WTC11 (cell line): ENCODE measurements at regions not wholly inside any gene's neighbourhood (a gene's known extent, or its start where the extent isn't known, plus 50 kb on each side); places are given as distances from the start of the nearest gene placed in this dataset.

ENCODE experiments used
- ATAC-seq: fragments of 200-7000 bp; cut with Tn5 transposase; 2 replicates; pipeline ENCODE4 v1.10.0; 2021; ENCODE audit warnings: mild to moderate bottlenecking, moderate library complexity
- CTCF ChIA-PET: fragments of 300-600 bp; sonication (Branson Sonifier 250); formaldehyde crosslinking; loops from one replicate; lab custom pipeline; 2021; ENCODE audit warnings: antibody characterized with exemption; lab: Charles Lee
- POLR2A ChIA-PET: fragments of 350-600 bp; sonication (Branson Sonifier 250); formaldehyde crosslinking; loops from one replicate; lab custom pipeline; 2021; ENCODE audit warnings: antibody characterized with exemption; lab: Charles Lee
- DNase-seq: peaks from one replicate; pipeline ENCODE4 v3.0.0; 2021; ENCODE audit warnings: low spot score
- H3K27ac Mint-ChIP-seq: 2 replicates; pipeline ENCODE4 v1.8.0; 2021; ENCODE audit warnings: mixed read lengths
- H3K27me3 Mint-ChIP-seq: 2 replicates; pipeline ENCODE4 v1.8.0; 2021; ENCODE audit warnings: low read depth, mild to moderate bottlenecking, moderate library complexity, mixed read lengths
- H3K36me3 Mint-ChIP-seq: 2 replicates; pipeline ENCODE4 v1.8.0; 2021; ENCODE audit warnings: mixed read lengths
- H3K4me1 Mint-ChIP-seq: 2 replicates; pipeline ENCODE4 v1.8.0; 2022; ENCODE audit warnings: mixed read lengths
- H3K4me3 Mint-ChIP-seq: 2 replicates; pipeline ENCODE4 v1.8.0; 2021; ENCODE audit warnings: mild to moderate bottlenecking, moderate library complexity, mixed read lengths
- H3K9me3 Mint-ChIP-seq: 2 replicates; pipeline ENCODE4 v1.8.0; 2021; ENCODE audit warnings: mixed read lengths
- AR ChIP-seq: fragments of 250-450 bp; sonication (Bioruptor Pico); IDR thresholded peaks from 2 replicates; pipeline ENCODE4 v1.9.0; 2021; ENCODE audit warnings: mild to moderate bottlenecking
- ARID4B ChIP-seq: sonication (generic); formaldehyde crosslinking; IDR thresholded peaks from 2 replicates; pipeline ENCODE4 v1.8.0; 2023; ENCODE audit warnings: missing genetic modification reagents, mild to moderate bottlenecking, borderline replicate concordance
- ATF2 ChIP-seq: sonication (generic); formaldehyde crosslinking; IDR thresholded peaks from 2 replicates; pipeline ENCODE4 v1.8.1; 2022; ENCODE audit warnings: low read depth, missing genetic modification reagents, borderline replicate concordance
- CBFB ChIP-seq: sonication (generic); formaldehyde crosslinking; IDR thresholded peaks from 2 replicates; pipeline ENCODE4 v1.8.1; 2022; ENCODE audit warnings: mild to moderate bottlenecking, low read depth, missing genetic modification reagents
- CTCF ChIP-seq: fragments of 200-600 bp; IDR thresholded peaks from 2 replicates; pipeline ENCODE4 v1.8.0; 2022; ENCODE audit warnings: antibody characterized with exemption
- FOXP1 ChIP-seq: sonication (generic); formaldehyde crosslinking; IDR thresholded peaks from 2 replicates; pipeline ENCODE4 v1.8.0; 2022; ENCODE audit warnings: missing genetic modification reagents, mild to moderate bottlenecking, moderate library complexity, borderline replicate concordance
- NFE2L1 ChIP-seq: sonication (generic); formaldehyde crosslinking; IDR thresholded peaks from 2 replicates; pipeline ENCODE4 v1.8.1; 2023; ENCODE audit warnings: missing genetic modification reagents
- NR1H2 ChIP-seq: sonication (generic); formaldehyde crosslinking; IDR thresholded peaks from 2 replicates; pipeline ENCODE4 v1.9.0; 2021; ENCODE audit warnings: mild to moderate bottlenecking, moderate library complexity, missing genetic modification reagents
- OVOL2 ChIP-seq: fragments of 250-450 bp; sonication (Bioruptor Pico); IDR thresholded peaks from 2 replicates; pipeline ENCODE4 v1.9.0; 2021; ENCODE audit warnings: mild to moderate bottlenecking, borderline replicate concordance
- SMAD4 ChIP-seq: sonication (generic); formaldehyde crosslinking; IDR thresholded peaks from 2 replicates; pipeline ENCODE4 v1.8.0; 2022; ENCODE audit warnings: mild to moderate bottlenecking, missing genetic modification reagents
- TP53 ChIP-seq: sonication (generic); formaldehyde crosslinking; IDR thresholded peaks from 2 replicates; pipeline ENCODE4 v1.8.1; 2023; ENCODE audit warnings: mild to moderate bottlenecking, missing genetic modification reagents
- ZNF219 ChIP-seq: sonication (generic); formaldehyde crosslinking; IDR thresholded peaks from 2 replicates; pipeline ENCODE4 v1.8.0; 2023; ENCODE audit warnings: missing genetic modification reagents, mild to moderate bottlenecking, borderline replicate concordance
- ZNF263 ChIP-seq: sonication (generic); formaldehyde crosslinking; IDR thresholded peaks from 2 replicates; pipeline ENCODE4 v1.8.1; 2022; ENCODE audit warnings: low read depth, mild to moderate bottlenecking, moderate library complexity, missing genetic modification reagents
- TF ChIP-seq, protein P1 (sequence below): sonication (generic); formaldehyde crosslinking; IDR thresholded peaks from 2 replicates; pipeline ENCODE4 v1.8.0; 2023; ENCODE audit warnings: mild to moderate bottlenecking, missing genetic modification reagents
- TF ChIP-seq, protein P2 (sequence below): sonication (generic); formaldehyde crosslinking; IDR thresholded peaks from 2 replicates; pipeline ENCODE4 v1.8.1; 2023; ENCODE audit warnings: mild to moderate bottlenecking, missing genetic modification reagents
- TF ChIP-seq, protein P3 (sequence below): sonication (generic); formaldehyde crosslinking; IDR thresholded peaks from 2 replicates; pipeline ENCODE4 v1.8.0; 2022; ENCODE audit warnings: mild to moderate bottlenecking, missing genetic modification reagents
- TF ChIP-seq, protein P4 (sequence below): fragments of 250-450 bp; sonication (Bioruptor Pico); IDR thresholded peaks from 2 replicates; pipeline ENCODE4 v1.9.0; 2021; ENCODE audit warnings: moderate library complexity, mild to moderate bottlenecking, inconsistent platforms, borderline replicate concordance
- TF ChIP-seq, protein P5 (sequence below): sonication (generic); formaldehyde crosslinking; IDR thresholded peaks from 2 replicates; pipeline ENCODE4 v1.8.1; 2022; ENCODE audit warnings: mild to moderate bottlenecking, moderate library complexity, missing genetic modification reagents

DNA sequence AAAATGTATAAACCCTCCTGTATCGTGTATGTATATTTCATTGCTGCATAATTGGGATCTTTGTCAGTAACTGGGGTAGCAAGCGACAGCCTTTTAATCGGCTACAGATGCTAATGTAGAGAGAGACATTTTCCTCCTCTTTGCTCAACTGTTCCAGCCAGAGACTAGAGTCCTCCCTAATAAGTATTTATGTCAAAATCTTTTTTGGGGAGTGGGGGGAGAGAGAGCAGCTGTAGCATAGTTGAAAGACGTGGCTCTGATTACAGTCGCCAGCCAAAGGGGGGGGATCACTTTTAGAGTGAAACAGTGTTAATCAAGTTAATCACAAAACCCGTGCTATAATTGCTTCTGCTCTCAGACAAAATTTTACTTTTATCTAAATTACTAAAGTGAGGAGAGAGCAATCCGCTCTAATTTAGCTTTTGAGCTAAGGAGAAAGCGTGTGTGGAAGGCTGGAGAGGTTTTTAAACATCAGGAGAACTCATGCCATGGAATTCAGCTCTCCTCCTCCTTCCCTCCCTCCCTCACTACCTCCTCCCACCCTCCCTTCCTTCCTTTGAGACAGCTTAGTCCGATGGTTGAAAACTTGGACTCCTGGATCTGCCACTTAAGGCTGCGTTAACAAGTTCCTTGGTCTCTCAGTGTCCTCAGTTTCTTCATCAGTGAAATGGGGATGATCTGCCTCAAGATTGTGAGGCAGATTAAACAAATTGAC, 87.3 kb upstream of the ZNF618 start (continued):
- TF ChIP-seq, protein P1, sequence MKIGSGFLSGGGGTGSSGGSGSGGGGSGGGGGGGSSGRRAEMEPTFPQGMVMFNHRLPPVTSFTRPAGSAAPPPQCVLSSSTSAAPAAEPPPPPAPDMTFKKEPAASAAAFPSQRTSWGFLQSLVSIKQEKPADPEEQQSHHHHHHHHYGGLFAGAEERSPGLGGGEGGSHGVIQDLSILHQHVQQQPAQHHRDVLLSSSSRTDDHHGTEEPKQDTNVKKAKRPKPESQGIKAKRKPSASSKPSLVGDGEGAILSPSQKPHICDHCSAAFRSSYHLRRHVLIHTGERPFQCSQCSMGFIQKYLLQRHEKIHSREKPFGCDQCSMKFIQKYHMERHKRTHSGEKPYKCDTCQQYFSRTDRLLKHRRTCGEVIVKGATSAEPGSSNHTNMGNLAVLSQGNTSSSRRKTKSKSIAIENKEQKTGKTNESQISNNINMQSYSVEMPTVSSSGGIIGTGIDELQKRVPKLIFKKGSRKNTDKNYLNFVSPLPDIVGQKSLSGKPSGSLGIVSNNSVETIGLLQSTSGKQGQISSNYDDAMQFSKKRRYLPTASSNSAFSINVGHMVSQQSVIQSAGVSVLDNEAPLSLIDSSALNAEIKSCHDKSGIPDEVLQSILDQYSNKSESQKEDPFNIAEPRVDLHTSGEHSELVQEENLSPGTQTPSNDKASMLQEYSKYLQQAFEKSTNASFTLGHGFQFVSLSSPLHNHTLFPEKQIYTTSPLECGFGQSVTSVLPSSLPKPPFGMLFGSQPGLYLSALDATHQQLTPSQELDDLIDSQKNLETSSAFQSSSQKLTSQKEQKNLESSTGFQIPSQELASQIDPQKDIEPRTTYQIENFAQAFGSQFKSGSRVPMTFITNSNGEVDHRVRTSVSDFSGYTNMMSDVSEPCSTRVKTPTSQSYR (CRISPR knock-in tag), result no peak
- TF ChIP-seq ZNF263, result no peak
- TF ChIP-seq NFE2L1, result no peak
- TF ChIP-seq, protein P2, sequence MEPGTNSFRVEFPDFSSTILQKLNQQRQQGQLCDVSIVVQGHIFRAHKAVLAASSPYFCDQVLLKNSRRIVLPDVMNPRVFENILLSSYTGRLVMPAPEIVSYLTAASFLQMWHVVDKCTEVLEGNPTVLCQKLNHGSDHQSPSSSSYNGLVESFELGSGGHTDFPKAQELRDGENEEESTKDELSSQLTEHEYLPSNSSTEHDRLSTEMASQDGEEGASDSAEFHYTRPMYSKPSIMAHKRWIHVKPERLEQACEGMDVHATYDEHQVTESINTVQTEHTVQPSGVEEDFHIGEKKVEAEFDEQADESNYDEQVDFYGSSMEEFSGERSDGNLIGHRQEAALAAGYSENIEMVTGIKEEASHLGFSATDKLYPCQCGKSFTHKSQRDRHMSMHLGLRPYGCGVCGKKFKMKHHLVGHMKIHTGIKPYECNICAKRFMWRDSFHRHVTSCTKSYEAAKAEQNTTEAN (CRISPR knock-in tag), result no peak

DNA sequence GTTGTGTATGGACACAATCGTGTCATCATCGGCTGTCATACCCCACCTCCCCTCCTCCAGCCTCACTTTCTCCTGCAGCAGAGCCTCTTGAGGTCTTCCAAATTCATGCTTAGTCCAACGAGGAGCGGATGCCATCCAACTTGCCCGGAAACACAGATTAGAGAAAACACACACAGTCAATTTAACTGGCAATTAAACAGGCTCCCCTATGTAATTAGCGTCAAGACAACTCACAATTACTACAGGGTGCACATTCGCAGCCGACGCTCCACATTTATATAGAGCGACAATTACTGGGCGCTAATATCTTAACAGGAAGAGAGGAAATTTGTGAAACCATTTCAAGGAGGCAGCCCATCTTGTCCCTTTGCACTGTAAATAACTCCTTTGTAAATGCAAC, 86.0 kb upstream of the ZNF618 start:
- Mint-ChIP-seq H3K36me3 (no peaks in the 10 kb centered on the region), H3K27me3 (peaks cover 5% of the 10 kb centered on the region; the same call in 1 of the 2 replicates), H3K27ac (no peak overlapping the region), H3K9me3 (peaks cover 7% of the 10 kb centered on the region; the same call in 1 of the 2 replicates), H3K4me3 (no peak overlapping the region), H3K4me1 (peaks cover 35% of the 10 kb centered on the region)
- DNase-seq (no peak), ATAC-seq (no peak)
- CTCF ChIA-PET, result no interaction called here
- POLR2A ChIA-PET, result no interaction called here
- TF ChIP-seq TP53 (CRISPR knock-in tag) (no peak), CBFB (no peak), NFE2L1 (no peak), AR (CRISPR knock-in tag) (no peak), FOXP1 (CRISPR knock-in tag) (no peak), ATF2 (no peak), ARID4B (CRISPR knock-in tag) (no peak), SMAD4 (CRISPR knock-in tag) (no peak), NR1H2 (CRISPR knock-in tag) (no peak), CTCF (no peak), OVOL2 (no peak), ZNF219 (CRISPR knock-in tag) (no peak)
- TF ChIP-seq, protein P3, sequence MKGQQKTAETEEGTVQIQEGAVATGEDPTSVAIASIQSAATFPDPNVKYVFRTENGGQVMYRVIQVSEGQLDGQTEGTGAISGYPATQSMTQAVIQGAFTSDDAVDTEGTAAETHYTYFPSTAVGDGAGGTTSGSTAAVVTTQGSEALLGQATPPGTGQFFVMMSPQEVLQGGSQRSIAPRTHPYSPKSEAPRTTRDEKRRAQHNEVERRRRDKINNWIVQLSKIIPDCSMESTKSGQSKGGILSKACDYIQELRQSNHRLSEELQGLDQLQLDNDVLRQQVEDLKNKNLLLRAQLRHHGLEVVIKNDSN (CRISPR knock-in tag), result no peak
- TF ChIP-seq, protein P4, sequence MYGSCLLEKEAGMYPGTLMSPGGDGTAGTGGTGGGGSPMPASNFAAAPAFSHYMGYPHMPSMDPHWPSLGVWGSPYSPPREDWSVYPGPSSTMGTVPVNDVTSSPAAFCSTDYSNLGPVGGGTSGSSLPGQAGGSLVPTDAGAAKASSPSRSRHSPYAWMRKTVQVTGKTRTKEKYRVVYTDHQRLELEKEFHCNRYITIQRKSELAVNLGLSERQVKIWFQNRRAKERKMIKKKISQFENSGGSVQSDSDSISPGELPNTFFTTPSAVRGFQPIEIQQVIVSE, result no peak
- TF ChIP-seq, protein P5, sequence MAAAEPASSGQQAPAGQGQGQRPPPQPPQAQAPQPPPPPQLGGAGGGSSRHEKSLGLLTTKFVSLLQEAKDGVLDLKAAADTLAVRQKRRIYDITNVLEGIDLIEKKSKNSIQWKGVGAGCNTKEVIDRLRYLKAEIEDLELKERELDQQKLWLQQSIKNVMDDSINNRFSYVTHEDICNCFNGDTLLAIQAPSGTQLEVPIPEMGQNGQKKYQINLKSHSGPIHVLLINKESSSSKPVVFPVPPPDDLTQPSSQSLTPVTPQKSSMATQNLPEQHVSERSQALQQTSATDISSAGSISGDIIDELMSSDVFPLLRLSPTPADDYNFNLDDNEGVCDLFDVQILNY (CRISPR knock-in tag), result no peak
